GM21526 (cell line): ENCODE measurements at regions not wholly inside any gene's neighbourhood (a gene's known extent, or its start where the extent isn't known, plus 50 kb on each side); places are given as distances from the start of the nearest gene placed in this dataset.

Source experiments
- ATAC-seq: cut with Tn5 transposase; IDR thresholded peaks from one replicate; pipeline ENCODE4 v1.9.1; 2021; ENCODE audit warnings: moderate library complexity; ENCODE audit not compliant: unreplicated experiment, low FRiP score

GRCh38 chr10:10259013-10259412 is 758.7 kb upstream of the CELF2 start:
- ATAC-seq: no peak

- no peak for ATAC-seq
Measured at GRCh38 chr10:10270126-10271050, 747.3 kb upstream of the CELF2 start.

GRCh38 chr10:10271639-10272192 is 746.0 kb upstream of the CELF2 start:
- ATAC-seq: no peak

GRCh38 chr10:10273661-10274060 is 744.0 kb upstream of the CELF2 start:
- ATAC-seq: no peak

- no peak for ATAC-seq
Measured at GRCh38 chr10:10279906-10280305, 737.8 kb upstream of the CELF2 start.

GRCh38 chr10:10292501-10292900 is 725.2 kb upstream of the CELF2 start:
- ATAC-seq: no peak

- no peak for ATAC-seq
Measured at GRCh38 chr10:10293041-10293440, 724.6 kb upstream of the CELF2 start.

GRCh38 chr10:10293481-10293951 is 724.2 kb upstream of the CELF2 start:
- no peak for ATAC-seq

- no peak for ATAC-seq
Measured at GRCh38 chr10:10294184-10294880, 723.3 kb upstream of the CELF2 start.

- no peak for ATAC-seq
Measured at GRCh38 chr10:10294881-10295529, 722.7 kb upstream of the CELF2 start.

GRCh38 chr10:10295537-10295936 is 722.1 kb upstream of the CELF2 start:
- ATAC-seq: no peak

GRCh38 chr10:10302689-10303088 is 715.0 kb upstream of the CELF2 start:
- ATAC-seq: no peak

GRCh38 chr10:10307036-10307435 is 710.6 kb upstream of the CELF2 start:
- ATAC-seq: no peak

- ATAC-seq: no peak
Measured at GRCh38 chr10:10307551-10307950, 710.1 kb upstream of the CELF2 start.

GRCh38 chr10:10310498-10310897 is 707.2 kb upstream of the CELF2 start:
- no peak for ATAC-seq

GRCh38 chr10:10311966-10312365 is 705.7 kb upstream of the CELF2 start:
- ATAC-seq: no peak

- ATAC-seq: no peak
Measured at GRCh38 chr10:10313149-10313835, 704.4 kb upstream of the CELF2 start.

- ATAC-seq: no peak
Measured at GRCh38 chr10:10314626-10315025, 703.0 kb upstream of the CELF2 start.

GRCh38 chr10:10315989-10316388 is 701.7 kb upstream of the CELF2 start:
- no peak for ATAC-seq

- ATAC-seq: no peak
Measured at GRCh38 chr10:10317151-10317550, 700.5 kb upstream of the CELF2 start.
